Fibroblast of skin of back (primary cell): ENCODE measurements at regions not wholly inside any gene's neighbourhood (a gene's known extent, or its start where the extent isn't known, plus 50 kb on each side); places are given as distances from the start of the nearest gene placed in this dataset.
"Not testable (repeated sequence)": the region's sequence is repeated elsewhere in the genome, so short reads cannot be mapped to it uniquely, and the experiment has no call there.

Source experiments
- DNase-seq: peaks from one replicate; pipeline ENCODE4 v3.0.0-alpha.2; 2013

DNA sequence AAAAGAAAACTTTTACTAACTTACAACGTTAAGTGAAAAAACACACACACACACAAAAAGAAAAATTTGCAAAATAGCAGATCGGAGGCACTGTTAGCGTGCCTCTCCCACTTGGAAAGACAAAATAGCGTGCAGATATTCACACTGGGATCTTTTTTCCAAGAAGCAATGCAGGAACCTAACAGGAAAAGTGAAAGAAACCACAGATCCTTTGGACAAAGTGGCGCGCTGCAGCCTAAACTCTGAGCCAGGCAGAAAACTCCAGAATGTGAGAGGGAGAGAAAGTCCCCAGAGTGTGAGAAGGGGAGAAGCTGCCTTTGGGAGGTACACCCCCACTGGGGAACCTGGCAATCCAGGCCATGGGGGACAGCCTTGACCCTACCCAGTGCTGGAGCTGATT lies 70.7 kb upstream of the SERPINE2 start:
- DNase-seq, result no peak

DNA sequence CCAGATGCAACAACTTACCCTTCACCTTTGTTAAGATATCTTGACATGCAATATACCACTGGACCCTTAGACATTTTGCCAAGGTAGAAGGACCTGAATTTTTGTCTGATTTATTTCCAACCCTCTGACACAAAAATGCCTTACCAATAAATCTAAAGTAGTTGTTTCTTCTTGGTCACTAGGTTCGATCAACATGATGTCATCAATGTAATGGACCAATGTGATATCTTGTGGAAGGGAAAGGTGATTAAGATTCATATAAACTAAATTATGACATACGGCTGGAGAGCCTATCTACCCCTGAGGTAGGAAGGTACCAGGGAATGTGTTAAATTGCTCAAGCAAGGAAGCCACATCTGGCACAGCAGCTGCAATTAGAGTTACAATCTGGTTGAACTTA lies 67.7 kb upstream of the SERPINE2 start:
- DNase-seq, result no peak

DNA sequence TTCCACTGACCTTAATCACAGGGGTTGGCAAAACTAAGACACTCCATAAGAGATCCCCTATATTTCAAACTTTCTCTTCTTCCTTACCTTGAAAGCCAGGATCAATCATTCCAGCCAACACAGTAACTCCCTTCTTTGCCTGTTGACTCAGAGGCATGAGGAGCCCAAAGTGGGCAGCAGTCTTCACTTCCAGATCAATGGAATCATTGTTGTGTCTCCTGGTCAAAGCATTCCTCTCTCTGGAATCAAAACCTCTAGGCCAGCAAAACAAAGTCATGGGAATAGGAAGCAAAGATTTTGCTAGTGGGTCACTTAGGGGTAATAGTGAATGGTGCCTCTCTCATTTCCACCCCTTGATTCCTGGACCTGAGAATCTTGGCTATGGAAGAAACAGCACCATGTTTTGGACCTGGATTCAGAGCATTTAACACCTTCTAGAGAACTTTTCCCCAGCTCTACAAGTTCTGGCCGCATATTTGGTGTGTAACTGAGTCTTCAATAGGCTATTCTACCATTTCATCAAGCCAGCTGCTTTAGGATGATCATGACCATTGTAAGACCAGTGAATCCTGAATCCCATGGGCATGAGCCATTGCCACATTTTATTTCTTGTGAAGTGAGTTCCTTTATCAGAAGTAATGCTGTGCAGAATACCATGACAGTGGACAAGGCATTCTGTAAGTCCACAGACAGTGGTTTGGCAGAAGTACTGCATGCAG lies 65.7 kb upstream of the SERPINE2 start:
- no peak for DNase-seq

- DNase-seq, result no peak
Observed at GRCh38 chr2:224103651-224104050, 64.6 kb upstream of the SERPINE2 start.

DNA sequence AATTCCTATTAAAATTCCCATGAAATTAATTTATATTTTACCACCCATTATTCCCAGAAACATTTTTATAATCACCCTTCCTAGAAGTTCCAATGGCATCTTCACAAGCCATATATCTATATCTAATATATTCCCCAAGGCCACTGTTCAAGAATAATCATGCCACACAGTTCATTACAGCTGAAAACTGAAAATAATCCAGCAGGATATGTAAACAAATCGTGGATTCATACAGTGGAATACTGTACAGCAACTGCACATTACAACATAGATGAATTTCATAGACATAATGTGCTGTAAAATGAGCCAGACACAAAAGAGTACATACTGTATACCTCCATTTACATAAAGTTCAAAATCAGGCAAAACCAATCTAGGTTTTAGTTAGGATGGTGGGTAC lies 63.9 kb upstream of the SERPINE2 start:
- DNase-seq, result no peak

DNA sequence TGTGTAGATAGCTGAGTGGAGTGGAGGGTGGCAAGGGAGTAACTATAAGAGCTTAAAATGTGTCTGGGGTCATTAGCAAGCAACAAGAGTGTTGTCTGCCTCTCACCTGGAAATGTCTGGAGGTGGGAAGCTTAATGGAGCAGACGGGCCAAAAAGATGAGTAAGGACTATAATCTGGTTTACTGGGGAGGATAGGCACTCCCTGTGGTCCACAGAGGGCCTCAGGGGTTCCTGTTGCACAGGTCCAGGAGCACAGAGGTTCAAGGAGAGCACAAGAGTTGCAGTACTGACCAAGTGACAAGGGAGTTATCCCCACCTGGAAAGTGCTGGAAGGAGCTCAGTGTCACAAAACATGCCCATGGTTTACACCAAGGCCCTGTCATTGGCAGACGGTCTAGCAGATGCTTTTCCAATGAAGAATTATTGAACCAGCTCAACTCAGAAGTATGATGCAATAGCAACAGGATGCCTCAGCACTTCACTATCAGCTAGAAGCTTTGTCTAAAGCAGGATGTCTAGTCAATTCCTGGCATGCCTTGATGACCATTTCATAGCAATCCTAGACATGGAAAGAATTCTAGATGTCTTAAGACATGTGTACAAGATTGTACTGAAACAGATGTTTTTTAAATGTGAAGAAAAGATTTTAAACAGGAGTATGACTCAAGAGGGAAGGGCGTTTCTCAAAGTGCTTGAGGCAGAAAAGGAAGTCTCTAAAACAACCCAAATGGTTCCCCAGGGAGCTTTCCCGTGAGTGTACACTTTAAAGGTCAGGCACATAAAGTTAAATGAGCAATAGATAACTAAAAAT lies 62.9 kb upstream of the SERPINE2 start:
- peak; percentile 99 for DNase-seq

DNA sequence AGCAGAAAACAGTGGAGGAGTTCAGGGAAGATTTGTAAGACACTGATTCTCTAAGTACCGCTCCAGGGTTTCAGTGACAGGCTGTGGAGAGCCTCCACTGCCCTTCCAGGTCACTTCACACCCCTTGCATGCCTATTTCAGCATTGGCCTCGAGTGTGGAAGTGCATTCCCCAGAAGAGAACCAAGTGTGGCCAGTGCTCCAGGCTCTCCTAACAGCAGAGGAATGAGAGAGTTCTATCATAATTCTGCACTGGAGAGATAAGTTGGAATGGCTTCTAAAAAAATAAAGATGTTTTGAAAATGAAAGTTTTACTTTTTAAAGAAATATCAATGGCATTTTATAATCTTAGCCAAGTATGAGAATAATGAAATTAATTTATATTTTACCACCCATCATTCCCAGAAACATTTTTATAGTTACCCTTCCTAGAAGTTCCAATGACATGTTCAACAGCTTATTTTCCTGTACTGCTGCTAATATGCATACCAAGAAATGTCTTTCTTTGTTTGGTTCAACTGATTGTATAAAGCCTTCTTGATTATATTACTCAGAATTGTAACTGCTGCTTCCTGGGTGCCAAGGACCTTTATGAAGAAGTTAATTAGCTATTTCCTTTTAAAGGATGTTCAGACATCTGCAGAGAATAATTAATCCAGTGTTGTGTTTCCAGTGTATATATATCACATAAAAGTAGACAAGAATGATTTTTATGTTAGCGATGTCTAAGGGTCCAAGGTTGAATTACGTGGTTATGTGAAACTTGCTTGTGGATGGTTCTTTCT lies 61.0 kb upstream of the SERPINE2 start:
- peak; percentile 51 for DNase-seq

DNA sequence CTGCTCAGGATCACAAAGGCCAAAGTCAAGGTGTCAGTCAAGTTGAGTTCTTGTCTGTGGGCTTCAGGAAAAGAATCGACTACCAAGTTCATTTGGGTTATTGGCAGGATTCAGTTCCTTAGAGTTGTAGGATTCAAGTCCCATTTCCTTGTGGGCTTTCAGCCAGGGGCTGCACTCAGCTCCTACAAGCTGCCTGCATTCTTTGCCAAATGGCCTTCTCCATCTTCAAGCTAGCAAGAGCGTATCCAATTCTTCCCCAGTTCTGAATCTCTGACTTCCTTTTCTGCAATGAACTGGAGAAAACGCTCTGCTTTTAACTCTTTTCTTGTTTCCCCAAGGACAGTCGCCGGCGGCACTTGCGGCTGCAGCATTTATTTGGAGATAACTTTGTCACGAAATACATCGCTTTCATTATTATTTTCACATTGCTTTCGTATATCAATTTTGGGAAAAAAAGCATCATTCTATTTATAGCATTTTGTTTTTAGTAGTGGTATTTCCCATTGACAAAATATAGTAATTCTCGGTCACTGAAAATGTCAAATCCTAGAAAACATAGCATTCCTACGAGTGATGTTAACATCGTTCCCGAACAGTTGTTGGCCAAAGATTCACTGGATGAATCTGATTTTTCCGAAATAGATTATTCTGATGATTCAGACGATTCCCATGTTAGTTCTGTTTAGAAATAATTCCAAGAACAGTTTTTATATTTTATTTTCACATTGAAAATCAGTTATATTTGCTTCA lies 59.6 kb upstream of the SERPINE2 start:
- no peak for DNase-seq

GRCh38 chr2:224094413-224094812 lies 55.3 kb upstream of the SERPINE2 start:
- DNase-seq, result no peak

DNA sequence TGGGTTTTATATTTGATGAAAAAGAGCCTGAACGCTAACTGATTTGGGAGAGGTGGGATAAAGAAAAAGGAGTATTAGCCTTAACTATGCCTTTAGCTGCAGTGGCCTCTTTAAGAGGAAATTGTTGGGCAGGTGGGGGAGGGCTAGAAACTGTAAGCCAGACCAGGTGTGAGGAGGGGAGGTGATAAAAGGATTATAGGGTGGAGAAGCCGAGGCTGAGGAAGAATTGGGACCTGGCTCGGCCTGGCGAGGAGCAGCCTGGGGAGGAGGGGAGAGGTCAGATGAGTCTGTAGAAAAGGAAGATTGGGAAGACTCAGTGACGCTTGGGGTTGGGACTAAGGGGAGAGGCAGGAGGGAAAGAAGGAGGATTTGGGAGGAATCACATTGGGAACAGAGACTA lies 52.6 kb upstream of the SERPINE2 start:
- not testable (repeated sequence) for DNase-seq

GRCh38 chr2:224089606-224090005 lies 50.5 kb upstream of the SERPINE2 start:
- not testable (repeated sequence) for DNase-seq
